ENCODE measurements at regions not wholly inside any gene's neighbourhood (a gene's known extent, or its start where the extent isn't known, plus 50 kb on each side); places are given as distances from the start of the nearest gene placed in this dataset.

- TF ChIP-seq HDAC6 (IDR thresholded peaks at IDR 0.05; ENCODE audit: unreplicated experiment) (no peak), IRF3 (IDR thresholded peaks at IDR 0.05) (no peak), IRF4 (IDR thresholded peaks at IDR 0.05; ENCODE audit: low read depth, low read length) (no peak), SPI1 (IDR thresholded peaks at IDR 0.05; ENCODE audit: borderline replicate concordance, insufficient read depth, low read depth, low read length) (no peak), IKZF1 (conservative IDR thresholded peaks at IDR 0.05) (no peak), WRNIP1 (IDR thresholded peaks at IDR 0.05; ENCODE audit: borderline replicate concordance, low read depth, low read length) (no peak), USF1 (IDR thresholded peaks at IDR 0.05; ENCODE audit: borderline replicate concordance, extremely low read length, insufficient read depth, low read depth, low read length) (no peak), MEF2A (IDR thresholded peaks at IDR 0.05; ENCODE audit: insufficient read depth, low read depth, low read length) (no peak), LARP7 (IDR thresholded peaks at IDR 0.05) (no peak), RUNX3 (IDR thresholded peaks at IDR 0.05; ENCODE audit: low read length) (no peak)
Observed at GRCh38 chr14:86938320-86938719, 1054.7 kb downstream of the GALC start (continued).

- 38% methylated on average over 2 of the region's 2 CpGs for WGBS (ENCODE audit: insufficient coverage, insufficient replicate concordance, low lambda C conversion rate, missing lambda C conversion rate)
- no TSS peak for BruUV-seq (replicated peaks)
- H2AFZ ChIP-seq (ENCODE audit: control insufficient read depth, low read depth, low read length) = no peak overlapping the region
- H4K20me1 ChIP-seq (ENCODE audit: control insufficient read depth, insufficient read depth) = no peaks in the 10 kb centered on the region
- no peaks in the 10 kb centered on the region for H3K36me3 ChIP-seq (ENCODE audit: control insufficient read depth in 2 of 2, insufficient read depth in 2 of 2, low read length in 1 of 2)
- no peak for DNase-seq (ENCODE audit: low read depth, low spot score)
- H3K4me3 ChIP-seq = no peak overlapping the region
- CTCF ChIA-PET = no interaction called here
- SMC1A ChIA-PET (ENCODE audit: uncharacterized antibody, unreplicated experiment) = no interaction called here
- no peak overlapping the region for H3K4me2 ChIP-seq (ENCODE audit: control insufficient read depth, insufficient read depth)
- POLR2A ChIA-PET = no interaction called here
- no peaks in the 10 kb centered on the region for H3K27me3 ChIP-seq (replicated peaks in 1 of 2; ENCODE audit: control insufficient read depth in 2 of 2, insufficient read depth in 2 of 2, low read length in 1 of 2)
- no peaks in the 10 kb centered on the region for H3K79me2 ChIP-seq (ENCODE audit: control insufficient read depth, insufficient read depth, low read length)
- FAIRE-seq = no peak
- no peaks in the 10 kb centered on the region for H3K9me3 ChIP-seq (replicated peaks; ENCODE audit: control insufficient read depth, insufficient read depth, low read length)
- in situ Hi-C loops (cut with MboI) = no loop called here
- no peaks in the 10 kb centered on the region for H3K4me1 ChIP-seq (ENCODE audit: control insufficient read depth, insufficient read depth, low read length)
- no peak overlapping the region for H3K27ac ChIP-seq (ENCODE audit: control insufficient read depth, insufficient read depth)
- intact Hi-C loops (cut with micrococcal nuclease; ENCODE audit: unreplicated experiment) = no loop called here
- no peak overlapping the region for H3K9ac ChIP-seq (ENCODE audit: control insufficient read depth, insufficient read depth, low read length)
- RAD21 ChIA-PET (ENCODE audit: unreplicated experiment) = no interaction called here
- ATAC-seq = no peak
- no peak for TF ChIP-seq ATF3 (IDR thresholded peaks at IDR 0.05; ENCODE audit: borderline replicate concordance, extremely low read depth, low read depth, low read length)
- no peak for TF ChIP-seq PAX5 (IDR thresholded peaks at IDR 0.05; ENCODE audit: borderline replicate concordance, low read depth, low read length)
- no peak for TF ChIP-seq YBX1 (IDR thresholded peaks at IDR 0.05)
- TF ChIP-seq PBX3 (IDR thresholded peaks at IDR 0.05; ENCODE audit: insufficient replicate concordance, low read depth, low read length) = no peak
- no peak for TF ChIP-seq BHLHE40 (IDR thresholded peaks at IDR 0.05; ENCODE audit: borderline replicate concordance in 1 of 2, low read depth in 2 of 2, low read length in 1 of 2)
- TF ChIP-seq ELK1 (IDR thresholded peaks at IDR 0.05; ENCODE audit: low read depth, low read length) = no peak
- TF ChIP-seq RCOR1 (conservative IDR thresholded peaks at IDR 0.05; ENCODE audit: low read depth, low read length) = no peak
- no peak for TF ChIP-seq USF2 (IDR thresholded peaks at IDR 0.05; ENCODE audit: borderline replicate concordance, low read depth, low read length)
- TF ChIP-seq ZSCAN29 (IDR thresholded peaks at IDR 0.05) = no peak
- TF ChIP-seq CHD1 (IDR thresholded peaks at IDR 0.05; ENCODE audit: low read depth, low read length) = no peak
Observed at GRCh38 chr14:86936556-86936955, 1056.4 kb downstream of the GALC start.
